GM18868 (cell line): ENCODE measurements at regions not wholly inside any gene's neighbourhood (a gene's known extent, or its start where the extent isn't known, plus 50 kb on each side); places are given as distances from the start of the nearest gene placed in this dataset.

Experiments used
- ATAC-seq: cut with Tn5 transposase; IDR thresholded peaks from one replicate; pipeline ENCODE4 v1.9.1; 2021; ENCODE audit warnings: mild to moderate bottlenecking, moderate library complexity; ENCODE audit not compliant: unreplicated experiment

DNA sequence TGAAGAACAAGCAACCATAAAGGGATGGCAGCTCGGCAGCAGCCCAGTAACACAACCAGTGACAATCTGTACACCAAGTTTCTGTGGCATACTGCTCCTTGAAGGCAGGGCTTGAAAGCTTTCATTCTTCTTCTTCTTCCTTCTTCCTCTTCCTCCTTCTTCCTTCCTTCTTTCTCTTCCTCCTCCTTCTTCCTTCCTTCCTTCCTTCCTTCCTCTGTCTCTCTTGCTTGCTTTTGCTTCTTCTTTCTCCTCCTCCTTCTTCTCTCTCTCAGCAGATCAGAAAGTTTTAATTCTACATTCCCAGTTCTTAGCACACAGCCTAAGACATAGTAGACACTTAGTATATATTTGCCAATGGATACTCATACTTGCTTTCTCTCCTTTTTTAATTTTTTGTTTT, 95.9 kb downstream of the GLUL start:
- no peak for ATAC-seq

DNA sequence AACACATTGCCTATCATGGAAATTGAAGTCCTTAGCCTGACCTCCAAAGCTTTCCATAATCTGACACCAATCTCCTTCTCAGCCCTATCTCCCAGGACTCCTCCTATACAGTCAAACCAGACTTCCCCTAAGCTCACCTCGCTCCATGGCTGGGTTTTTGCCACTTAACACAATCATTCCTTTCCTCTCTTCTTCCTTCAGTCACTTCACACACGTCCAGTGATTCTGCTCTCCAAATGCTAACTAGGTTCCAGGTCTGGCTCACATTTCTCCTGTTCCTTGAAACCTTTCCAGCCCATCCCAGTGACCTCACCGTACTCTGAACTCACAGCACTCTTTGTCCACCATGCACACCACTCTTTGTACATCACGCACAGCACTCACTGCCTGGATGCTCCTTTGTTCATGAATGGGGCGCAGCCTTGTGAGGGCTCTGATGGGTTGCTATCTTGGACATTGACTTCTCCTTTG, 98.4 kb downstream of the GLUL start:
- no peak for ATAC-seq

DNA sequence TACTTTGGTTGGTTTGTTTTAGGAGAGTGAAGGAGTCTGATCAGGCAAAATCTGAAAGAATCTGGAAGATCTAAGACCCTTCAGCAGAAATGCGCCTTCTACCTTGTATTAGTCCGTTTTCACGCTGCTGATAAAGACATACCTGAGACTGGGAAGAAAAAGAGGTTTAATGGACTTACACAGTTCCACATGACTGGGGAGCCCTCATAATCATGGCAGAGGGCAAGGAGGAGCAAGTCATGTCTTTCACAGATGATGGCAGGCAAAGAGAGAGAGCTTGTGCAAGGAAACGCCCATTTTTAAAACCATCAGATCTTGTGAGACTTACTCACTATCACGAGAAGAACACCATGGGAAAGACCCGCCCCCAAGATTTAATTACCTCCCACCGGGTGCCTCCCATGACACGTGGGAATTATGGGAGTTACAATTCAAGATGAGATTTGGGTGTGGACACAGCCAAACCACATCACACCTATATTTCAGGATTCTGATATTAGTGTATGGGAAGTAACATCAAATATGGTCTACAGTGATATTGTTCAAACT, 99.3 kb downstream of the GLUL start:
- no peak for ATAC-seq

DNA sequence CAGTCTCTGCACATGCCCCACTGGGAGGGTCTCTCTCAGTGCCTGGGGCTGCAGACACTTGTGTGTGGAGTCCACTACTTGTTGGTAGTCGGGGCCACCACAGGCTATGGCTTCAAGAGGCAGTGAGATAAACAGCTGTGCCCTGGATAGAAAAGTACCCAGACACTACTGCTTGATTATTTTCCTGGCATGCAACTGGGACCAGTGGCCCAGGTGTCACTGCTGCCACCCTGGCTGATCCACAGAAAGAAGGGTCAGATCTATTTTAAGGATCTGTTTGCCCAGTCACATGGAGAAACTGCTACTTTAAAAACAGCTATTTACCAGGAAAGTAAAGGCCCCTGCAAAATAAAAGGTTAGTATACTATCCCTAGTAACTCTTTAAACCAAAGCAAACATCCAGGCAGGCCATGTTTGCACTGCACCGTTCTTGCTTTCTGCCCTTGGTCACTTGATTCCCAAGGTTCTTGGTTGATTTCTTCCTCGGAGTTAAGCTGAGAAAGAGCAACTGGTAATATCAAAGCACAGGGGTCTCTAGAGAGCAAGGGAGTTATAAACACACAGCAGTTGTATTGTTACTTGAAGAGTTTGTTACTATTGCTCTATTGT, 99.9 kb downstream of the GLUL start:
- no peak for ATAC-seq

DNA sequence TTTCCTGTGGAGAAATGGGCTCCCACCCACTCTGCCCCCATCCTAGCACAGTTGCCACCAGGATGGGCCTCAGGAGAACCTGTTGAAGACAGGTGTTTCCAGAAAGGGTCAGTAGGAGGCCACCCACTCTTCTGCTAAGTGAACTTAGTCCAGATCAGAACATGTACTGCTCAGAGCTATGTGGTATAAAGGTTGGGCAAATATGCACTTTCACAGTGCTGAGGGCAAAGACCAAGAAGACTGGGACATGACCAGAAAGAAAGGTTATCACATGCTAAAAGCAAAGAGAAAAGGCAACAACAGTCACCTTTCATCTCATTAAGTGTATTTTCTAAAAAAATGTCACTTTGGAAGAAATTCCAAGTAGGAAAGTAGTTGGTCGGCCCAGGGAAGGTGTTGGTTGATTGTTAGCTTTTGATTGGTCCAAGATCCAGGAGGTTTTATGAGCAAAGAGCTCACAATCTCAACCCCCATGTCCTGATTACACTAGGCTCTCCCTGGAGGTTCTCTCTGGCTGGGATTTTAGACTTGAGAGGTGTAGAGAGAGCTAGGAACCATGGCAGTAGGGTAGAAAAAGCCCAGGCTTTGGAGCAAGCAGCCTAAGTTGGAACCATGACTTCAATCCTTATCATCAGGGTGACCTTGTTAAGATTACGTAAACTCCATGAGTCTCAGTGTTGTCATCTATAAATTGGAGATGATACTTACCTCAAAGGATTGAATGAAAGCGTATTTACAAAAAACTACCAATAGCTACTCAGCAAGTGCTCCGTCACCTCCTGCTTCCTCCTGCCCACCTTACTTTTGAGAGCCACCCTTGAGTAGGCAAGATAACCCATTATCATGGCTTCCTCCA, 102.6 kb downstream of the GLUL start:
- no peak for ATAC-seq

DNA sequence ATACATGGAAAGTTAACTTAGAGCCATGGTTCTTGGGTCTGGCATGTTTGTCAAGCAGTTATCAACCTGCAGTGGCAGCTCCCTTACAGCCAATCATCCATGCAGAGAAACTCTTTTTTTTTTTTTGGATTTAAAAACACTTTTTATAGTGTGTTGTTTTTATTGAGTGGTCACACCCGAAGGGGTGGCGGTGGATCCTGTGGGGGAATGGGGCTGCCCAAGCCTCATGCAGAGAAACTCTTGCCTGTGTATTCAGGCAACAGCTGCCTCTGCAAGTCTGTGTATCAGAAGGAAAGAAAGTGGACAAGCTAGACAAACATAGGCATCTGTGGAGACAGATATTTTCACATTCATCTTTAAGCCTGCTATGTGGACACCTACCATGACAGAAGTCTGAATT, 104.8 kb downstream of the GLUL start:
- ATAC-seq: no peak

DNA sequence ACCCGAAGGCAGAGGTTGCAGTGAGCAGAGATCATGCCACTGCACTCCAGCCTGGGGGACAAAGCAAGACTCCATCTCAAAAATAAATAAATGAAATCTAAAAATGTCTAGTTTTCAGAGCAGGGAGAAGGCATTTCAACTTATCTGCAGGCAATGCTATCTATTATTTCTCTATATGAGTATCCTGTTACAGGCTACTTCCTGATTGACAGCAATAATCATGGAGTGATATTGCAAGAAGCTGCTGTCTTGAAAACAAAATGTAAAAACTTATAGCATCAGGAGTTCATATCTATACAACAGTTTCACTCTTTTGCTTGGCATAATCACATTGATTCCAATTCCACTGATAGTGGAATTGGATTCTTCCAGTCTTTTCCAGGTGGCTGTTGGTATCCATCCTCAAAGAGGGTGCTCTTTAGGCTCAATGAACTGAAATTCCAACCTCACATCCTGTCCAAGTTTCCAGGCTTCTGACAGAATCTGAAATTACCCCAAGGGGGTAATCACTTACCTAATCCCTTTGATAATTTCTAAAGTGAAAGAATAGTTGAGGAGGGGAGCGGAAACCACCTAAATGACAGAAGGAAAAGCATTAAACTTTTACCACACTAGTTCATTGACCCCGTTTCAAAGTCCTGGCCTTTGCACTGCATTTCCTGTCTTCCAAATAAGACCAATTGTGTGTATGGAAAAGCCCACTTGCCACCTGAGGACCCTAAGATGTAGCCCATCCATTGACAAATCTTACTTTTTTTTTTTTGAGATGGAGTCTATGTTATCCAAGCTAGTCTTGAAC, 107.6 kb downstream of the GLUL start:
- no peak for ATAC-seq

DNA sequence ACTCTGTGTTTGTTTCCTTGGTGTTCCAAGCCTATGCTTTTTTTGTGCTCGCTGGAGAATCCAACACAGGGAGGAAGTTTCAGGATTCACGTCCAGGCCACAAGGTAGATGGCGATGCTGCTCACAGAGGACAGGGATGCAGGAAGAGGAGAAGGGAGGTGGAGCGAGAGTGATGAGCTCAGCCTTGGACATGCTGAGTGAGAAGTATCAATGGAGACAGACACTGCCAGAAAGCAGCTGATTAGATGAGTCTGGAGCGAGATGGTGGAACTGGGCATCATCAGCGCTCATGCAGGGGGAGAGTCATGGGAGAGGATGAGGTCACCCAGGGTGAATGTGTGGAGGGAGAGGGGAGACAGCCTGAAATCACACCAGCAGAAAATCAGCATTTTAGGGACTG, 110.0 kb downstream of the GLUL start:
- no peak for ATAC-seq

DNA sequence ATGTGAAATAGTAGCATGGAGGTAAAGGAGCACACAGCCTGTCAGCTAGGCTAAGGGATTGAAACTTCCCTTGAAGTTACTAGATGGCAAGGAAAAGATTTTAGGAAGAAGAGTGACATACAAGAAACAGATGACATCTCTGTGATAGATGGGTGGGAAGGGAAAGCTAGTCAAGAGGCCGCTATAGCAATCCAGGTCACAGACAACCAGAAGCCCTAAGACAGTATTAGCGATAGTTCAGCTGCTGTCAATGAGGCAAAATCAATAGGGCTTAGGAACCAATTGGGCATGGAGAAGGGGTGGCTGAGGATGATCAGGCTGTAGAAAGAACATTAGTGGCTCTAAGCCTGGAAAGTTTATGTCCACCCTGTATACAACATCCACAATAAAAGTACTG, 111.1 kb downstream of the GLUL start:
- ATAC-seq: no peak

DNA sequence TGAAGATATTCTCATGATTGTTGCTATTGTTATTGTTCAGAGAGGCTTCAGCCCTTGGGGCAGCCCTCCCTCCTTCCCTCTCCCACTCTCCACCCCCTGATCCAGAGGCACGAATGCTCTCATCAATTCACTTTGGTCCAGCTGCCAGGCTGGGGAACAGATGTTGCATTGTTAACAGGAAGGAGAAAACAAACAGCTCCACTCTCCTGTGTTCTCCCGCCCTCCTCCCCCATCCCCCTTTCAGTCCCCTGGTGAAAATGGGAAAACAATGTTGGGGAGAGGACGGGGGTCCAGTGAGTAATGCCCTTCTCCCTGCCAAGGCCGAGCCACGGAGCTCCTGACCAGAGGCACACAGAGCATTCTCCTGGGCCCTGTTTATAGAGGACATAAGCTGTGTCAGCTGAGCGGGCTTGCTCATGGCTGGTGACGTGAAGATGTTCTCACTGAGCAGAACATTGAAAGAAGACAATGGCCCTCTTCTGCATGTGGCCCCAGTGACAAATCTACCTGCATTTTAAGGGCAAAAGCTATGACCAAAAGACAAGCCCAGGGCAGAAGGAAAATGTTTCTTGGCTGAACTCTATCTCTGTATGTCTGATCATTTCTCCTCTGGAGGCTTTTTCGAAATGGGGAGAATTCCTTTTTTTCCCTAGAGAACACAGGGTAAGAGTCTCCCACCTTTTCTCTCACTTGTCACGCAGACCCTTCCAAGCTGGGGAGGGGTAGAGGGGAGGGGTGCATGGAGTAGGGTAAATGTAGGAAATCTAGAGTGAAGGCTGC, 111.7 kb downstream of the GLUL start:
- ATAC-seq: no peak

DNA sequence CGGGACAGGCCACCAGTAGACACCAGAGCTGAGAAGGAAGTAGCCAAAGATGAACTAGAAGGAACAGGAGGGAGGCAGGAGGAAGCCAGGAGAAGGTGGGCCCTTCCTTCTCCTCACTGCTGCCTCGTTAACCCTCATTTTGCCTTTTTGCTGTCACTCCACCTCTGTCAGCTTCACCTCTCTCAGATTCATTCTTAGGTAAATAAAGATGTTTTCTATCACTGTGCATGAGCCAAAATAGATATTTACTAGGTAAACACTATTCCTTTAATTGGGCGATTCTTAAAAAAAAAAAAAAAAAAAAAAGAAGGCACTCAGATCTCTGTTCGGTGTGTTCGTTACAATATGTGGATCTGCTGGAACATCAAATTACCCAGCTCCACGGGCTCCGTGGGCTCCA, 112.3 kb downstream of the GLUL start:
- no peak for ATAC-seq

DNA sequence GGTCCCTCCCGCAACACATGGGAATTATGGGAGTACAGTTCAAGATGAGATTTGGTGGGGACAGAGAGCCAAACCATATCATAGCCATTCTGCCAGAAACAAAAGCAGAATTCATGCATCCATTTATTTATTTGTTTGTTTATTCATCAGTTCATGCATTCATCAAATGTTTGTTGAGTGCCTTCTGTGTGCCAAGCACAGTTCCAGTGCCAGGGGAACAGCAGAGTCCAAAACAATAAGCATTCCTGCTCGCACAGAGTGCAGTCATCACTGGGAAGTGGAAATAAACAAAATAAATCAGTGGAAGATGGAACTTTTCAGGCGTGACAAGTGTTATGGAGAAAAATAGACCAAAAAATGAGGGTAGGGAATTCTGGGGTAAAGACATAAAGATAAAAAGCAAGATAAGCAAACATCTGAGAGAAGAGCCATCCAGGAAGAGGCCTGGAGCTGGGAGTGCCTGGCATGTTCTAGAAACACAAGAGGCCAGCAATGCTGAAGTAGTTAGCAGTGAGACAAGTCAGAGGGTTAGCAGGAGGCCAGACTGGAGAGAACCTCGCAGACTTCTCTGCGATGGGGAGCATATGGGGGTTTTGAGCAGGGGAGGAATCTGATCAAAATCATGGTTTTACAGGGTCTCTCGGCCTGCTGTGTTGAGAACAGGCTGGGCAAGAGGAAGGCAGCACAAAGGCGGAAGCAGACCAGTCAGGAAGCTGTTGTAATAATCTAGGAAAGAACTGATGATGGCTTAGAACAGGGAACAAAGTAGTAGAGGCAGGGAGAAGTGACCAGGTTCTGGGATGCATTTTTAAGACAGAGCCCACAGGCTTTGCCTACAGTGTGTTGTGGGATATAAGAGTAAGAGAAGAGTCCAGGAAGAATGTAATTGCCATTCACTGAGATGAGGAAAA, 113.2 kb downstream of the GLUL start:
- no peak for ATAC-seq

DNA sequence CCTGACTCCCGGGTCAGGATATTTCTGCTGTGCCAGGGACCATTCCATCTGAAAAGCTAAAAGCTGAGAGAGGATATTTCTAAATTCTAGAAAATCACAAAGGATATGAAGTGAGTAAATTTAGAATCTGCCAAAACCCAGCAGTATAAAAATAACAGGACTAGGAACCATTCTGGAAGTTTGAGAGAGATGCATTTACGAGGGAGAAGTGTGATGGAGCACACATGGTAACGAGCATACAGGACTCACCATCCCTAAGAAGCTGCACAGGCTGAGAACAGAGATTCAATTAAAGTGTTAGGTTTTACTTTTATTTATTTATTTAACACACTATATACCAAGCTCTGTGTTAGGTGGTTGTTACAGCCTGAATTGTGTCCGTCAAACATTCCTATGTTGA, 116.3 kb downstream of the GLUL start:
- no peak for ATAC-seq

DNA sequence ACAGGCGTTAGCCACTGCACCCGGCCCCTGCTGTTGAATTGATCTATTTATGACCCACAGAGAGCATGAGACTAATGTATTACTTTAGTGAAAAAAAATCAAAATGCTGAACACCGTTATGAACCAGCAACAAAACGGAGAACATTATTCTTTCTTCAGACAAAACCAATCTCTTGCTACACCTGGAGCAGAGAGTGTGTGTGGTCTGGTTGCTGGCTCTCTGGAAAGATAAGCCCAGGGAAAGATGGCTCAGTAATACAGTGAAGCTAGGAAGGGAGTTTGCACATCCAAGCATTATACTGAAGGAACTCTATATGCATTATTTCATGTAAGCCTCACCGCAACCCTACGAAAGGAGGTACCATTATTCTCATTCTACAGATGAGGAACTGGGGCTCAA, 117.0 kb downstream of the GLUL start:
- no peak for ATAC-seq

DNA sequence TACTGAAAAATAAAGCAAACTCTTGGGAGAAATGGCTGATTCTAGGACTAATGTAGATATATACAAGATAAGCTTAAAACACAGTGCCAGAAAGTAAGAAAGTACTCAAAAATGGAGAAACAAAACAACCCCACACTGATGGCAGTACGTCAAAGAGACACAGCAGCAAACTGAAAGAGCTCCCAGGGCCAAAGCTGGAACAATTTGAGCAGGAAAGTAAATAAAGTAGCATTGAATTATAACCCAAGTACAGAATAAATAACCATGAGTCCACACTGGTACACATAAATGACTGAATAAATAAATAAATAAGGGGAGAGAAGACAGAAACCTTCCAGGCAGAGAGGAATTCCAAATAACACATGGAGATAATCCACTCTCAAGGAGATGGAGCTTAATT, 120.9 kb downstream of the GLUL start:
- ATAC-seq: no peak

DNA sequence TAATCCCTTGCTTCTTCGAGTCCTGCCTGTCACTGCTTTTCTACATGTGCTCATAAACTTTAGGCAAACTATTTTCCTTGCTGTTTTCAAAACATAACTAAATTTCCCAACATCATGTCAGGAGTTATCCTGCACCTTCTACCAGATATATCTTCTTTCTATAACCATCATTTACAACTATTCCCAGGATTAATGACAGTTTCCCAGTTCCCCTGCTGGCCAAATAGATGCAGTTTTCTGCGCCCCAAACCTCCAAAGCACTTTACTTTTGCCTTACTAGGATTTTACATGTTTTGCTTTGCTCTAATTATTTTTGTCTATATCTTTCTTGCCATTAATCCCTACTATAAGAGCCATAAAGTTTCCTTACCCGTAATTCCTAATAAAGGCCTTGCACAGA, 122.5 kb downstream of the GLUL start:
- no peak for ATAC-seq

DNA sequence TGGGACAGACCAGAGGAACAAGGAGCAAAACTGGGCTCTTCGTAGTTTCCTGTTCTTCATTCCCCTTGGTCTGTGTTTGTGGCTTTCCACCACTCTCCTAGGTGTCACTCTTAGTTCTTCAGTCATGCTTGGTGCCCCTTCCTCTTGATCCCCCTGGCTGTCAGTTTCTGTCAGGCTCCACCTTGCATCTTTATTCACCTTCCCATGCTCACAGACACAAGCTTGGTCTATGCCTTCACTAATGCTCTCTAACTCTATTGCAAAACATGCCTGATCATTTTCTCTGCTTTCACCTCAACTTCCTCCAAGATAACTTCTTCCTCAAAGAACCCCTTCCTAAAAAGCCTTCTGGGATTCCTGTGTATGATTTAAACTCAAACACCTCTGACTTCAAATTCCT, 122.9 kb downstream of the GLUL start:
- no peak for ATAC-seq

DNA sequence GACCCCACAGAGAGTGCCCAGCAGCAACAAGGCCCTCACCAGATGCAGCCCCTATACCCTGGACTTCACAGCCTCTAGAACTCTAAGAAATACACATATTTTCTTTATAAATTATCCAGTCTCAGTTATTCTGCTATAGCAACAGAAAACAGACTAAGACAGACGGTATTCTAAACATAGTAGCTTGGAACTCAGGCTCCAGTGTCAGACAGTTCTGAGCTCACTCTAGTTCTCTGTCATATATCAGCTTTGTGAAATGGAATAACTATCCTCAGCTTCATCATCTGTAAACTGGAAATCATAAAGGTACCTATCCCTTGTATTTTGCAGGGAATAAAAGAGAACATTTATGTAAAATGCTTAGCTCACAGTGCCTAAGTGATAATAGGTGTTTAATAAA, 127.4 kb downstream of the GLUL start:
- no peak for ATAC-seq

DNA sequence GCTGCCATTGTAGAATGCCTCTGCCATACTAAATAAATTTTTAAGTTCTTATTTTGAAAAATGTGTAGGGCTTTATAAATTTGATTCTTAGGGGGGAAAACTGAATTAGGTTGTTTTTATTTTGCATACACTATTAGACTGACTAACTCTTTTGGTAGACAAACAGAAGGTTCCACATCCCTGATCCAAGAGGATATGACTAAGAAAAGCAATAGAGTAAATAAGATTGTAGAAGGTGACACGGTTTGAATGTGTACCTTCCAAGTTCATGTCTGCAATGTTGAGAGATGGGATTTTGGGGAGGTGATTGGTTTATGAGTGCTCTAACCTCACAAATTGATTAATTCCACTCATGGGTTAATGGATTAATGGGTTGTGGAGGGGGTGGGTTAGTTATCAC, 127.9 kb downstream of the GLUL start:
- no peak for ATAC-seq

DNA sequence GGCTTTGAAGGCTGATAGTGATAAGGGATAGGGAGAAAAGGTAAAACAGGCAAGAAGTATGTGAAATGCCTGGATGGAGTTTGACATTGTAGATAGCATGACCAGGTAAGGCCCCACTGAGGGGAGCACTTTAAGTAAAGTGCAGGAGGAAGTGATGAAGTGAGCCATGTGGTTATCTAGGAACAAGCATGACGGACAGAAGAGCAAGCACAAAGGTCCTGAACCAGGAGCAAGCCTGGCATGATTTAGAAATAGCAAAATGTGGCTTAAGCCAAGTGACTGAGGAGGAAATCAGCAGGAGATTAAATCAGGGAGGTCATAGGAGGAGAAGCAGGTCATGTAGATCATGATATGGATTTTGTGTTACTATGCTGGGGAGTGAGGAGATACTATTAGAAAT, 129.2 kb downstream of the GLUL start:
- ATAC-seq: no peak
